HG03060 (cell line): ENCODE measurements at regions not wholly inside any gene's neighbourhood (a gene's known extent, or its start where the extent isn't known, plus 50 kb on each side); places are given as distances from the start of the nearest gene placed in this dataset.

Source experiments
- ATAC-seq: cut with Tn5 transposase; IDR thresholded peaks from one replicate; pipeline ENCODE4 v1.9.1; 2021; ENCODE audit warnings: low read depth, moderate number of reproducible peaks; ENCODE audit not compliant: unreplicated experiment

DNA sequence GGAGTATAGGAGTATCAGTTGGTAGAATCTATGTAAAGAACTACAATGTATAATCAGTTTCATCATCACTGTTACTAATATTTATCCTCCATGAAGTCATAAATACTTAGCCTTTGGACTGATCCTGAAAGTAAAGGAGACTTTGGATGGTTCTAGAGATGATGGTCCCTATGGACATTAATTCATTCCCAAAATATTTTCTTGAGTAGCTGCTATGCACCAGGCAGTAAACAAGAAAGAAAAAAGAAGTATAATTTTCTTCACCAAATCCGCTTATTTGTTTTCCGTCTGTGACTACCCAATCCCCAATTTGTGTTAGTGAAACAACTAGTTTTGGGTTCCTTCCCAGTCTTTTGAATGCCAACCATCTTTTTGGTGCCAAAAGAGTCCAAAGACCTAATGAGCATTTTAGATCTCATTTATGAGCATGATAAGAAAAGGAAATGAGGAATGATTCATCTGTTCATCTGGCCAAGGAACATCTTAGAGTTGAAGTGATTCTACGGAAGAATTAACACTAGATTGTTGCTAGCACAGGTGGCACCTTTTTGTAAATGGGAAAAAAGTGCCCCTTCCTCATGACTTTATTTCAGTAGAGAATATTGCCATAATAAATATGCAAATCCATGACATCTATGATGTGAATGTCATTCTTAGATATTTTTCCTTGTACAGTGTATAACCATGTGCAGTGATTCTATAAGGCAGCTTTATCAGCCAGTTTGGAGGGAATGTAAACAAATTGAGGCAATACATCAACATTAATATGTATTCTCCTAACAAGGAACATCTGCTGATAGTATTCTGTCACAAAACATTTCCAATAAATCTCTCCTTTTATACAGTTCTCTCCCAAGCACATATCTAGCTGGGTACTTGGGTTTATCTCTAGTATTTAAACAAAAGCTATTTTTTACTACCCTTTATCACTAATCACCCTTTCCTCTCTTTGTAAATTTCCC is 85.1 kb upstream of the CCDC91 start:
- ATAC-seq, result no peak

DNA sequence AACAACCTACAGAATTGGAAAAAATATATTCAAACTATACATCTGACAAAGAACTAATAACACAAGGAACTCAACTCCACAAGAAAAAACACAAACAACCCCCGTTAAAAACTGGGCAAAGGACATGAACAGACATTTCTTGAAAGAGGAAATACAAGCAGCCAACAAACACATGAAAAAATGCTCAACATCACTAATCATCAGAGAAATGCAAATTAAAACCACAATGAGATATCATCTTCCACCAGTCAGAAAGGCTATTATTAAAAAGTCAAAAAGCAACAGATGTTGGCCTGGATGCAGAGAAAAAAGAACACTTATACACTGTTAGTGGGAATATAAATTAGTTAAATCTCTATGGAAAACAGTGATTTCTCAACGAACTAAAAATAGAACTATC is 82.6 kb upstream of the CCDC91 start:
- no peak for ATAC-seq

DNA sequence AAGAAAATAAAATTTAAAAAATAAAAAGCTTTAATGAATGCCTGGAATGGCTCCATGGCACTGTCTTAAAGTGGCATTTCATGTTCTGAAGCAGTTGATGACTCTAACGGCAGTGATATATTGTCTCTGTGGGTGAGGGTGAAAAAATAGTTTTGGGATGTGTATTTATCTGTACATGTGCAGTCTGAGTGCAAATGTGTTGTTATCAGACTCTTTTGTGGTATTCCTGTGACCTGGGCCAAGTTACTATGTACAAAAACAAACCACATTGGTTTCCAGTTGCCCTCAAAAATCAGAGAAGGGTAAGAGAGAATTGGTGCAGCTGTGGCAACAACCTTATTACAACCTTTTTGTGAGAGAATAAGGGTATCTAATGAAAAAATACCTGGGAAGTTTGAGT is 81.7 kb upstream of the CCDC91 start:
- no peak for ATAC-seq

DNA sequence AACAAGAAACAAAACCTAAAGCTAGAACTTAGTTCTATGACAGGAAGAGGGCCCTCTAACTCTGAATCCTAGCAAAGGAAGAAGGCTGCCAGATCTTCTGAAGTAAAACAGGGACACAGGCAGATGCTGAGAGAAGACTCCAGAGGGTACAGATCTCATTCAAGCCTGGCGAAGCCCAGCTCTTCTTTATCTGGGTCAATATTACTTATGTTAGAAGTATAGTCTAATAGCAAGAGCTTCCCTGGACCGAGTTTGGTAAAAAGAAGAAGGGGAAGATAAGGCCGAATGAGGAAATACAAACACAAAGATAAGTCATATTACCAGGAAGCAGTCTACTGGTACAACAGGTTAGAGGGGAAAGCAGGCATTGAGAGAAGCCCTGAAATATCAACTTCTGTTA is 79.9 kb upstream of the CCDC91 start:
- no peak for ATAC-seq

DNA sequence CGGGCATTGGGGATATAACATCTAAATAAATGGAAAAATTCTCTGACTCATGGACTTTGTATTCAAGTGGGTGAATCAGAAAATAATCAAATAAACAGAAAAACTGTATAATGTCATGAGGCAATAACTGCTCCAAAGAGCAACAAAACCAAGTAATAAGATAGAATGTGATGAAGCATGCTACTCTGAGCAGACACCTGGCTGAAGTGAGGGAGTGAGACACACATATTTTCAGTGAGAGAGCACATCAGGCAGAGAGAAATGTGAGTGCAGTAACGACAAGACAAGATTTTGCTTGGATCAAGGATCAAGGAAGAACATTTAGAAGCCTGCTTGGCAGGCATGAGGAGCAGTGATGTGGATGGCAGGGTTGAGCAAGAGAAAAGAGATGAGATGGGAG is 75.8 kb upstream of the CCDC91 start:
- no peak for ATAC-seq

GRCh38 chr12:28121433-28121832 is 68.8 kb upstream of the CCDC91 start:
- ATAC-seq, result no peak

- ATAC-seq, result no peak
These were observed 68.2 kb upstream of the CCDC91 start for GRCh38 chr12:28121899-28122655.

- no peak for ATAC-seq
These were observed 67.5 kb upstream of the CCDC91 start for GRCh38 chr12:28122756-28123155.

DNA sequence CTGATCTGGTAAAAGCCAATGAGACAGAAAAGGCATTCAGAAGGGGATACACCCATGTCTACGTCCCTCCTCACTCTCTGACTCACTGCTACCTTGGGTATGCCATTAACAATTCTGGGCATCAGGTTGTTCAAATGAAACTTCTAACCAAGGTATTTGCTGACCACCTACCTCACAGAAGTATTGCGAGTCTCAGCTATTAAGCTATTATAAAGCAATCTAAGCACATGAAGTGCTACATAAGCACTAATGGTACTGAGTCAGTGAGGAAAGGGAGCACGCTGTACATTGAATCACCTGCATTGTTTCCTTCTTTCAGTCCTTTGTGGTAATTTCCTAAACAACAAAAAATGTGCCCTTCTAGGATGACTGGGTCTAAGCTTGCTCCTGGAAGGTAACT is 62.8 kb upstream of the CCDC91 start:
- no peak for ATAC-seq

- no peak for ATAC-seq
These were observed 61.2 kb upstream of the CCDC91 start for GRCh38 chr12:28129031-28129430.

DNA sequence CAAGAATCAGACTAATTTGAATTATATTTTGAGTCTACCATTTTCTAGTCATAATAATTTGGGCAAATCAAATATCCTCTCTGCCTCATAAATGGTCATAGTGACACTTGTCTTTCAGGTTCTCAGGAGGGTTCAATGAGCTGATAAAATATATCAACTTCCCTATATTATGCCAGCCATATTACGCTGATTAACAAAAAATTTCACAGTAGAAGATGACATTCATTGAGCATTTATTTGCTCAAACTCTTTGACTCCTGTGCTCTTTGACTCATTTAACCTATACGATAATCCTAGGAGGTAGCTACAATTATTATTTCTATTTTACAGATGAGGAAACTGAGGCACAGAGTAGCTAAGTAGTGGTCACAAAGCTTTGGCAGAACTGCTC is 60.0 kb upstream of the CCDC91 start:
- ATAC-seq, result no peak

- ATAC-seq, result no peak
These were observed 59.3 kb upstream of the CCDC91 start for GRCh38 chr12:28130625-28131598.

DNA sequence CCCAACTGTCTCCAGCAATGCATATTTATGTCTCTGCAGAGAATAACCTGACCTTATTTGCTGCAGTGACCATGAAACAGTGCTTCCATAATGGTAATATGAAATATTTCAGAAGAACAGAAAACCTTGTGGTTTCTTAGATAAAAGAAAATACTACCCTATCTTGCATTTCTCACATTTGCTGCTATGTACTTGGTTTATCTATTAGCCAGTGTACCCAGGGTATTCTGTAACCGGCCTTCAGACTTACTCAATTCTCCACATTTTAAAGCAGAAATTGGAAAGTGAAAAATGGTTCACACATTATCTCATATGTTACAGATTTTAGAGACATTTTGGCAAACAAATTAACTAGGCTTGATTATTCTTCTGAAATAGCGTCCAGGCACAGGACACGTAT is 57.9 kb upstream of the CCDC91 start:
- no peak for ATAC-seq

DNA sequence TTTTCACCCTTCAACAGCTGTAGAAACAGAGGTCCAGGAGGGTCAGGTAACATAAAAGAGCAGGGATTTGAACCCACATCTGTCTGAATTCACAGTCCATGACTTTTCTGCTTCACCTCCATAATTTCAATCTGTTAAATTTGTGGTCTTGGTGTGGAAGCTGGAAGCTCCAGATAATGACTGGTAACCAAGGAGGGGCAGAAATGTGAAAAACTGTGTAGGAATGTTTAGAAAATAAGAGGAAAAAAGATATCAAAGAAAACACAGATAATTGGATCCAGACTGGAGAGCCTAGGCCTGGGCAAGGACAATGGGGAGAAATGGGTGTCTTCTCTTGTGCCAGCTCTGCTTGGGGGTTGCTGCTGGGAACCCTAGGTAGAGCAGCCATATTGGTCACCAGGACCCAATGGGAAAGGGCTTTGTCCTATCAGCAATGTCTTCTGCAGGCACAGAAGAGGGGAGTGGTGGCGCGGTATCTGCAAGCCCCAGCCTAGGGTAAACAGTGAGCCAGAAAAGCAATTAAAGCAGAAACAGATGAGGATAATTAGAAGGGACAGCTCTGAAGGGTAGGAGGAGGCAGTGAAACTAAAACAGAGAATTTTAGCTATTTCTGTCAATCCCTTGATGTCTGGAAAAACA is 54.3 kb upstream of the CCDC91 start:
- ATAC-seq, result no peak

DNA sequence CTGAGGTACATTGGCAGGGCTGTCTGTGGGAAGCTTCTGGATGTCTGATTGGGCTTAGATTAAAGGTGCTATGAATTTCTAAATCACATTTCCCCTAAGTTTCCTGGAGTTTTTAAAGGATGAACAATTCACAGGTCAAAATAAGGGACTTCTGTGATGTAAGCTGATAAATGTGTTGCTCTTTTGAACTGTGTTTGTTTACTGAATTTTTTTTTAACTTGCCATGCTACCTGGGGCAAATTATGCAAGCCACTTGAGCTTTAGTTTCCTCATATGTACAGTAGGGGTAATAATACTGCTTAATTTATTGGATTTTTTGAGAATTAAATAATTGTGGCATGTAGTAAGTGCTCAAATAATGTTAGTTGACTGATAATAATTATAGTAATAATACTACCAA is 52.8 kb upstream of the CCDC91 start:
- ATAC-seq, result no peak

DNA sequence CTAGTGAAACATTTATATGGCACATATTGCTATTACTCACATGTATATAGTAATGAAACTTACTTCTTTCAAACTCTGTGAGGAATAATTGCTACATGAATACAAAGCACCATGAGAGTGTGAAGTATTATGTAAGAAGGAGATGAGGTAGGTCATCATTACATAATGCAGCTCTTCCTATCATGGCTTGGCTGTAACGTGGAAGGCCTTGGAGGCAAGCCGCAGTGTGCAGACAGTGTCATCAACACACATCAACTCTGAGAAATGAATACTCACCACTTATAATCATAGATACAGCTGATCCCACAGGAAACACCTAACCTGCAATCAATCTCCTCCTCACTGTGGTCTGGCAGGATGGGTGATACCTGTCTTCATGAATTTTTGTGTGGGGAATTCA is 49.9 kb upstream of the CCDC91 start:
- ATAC-seq, result no peak
